EL (cell line): ENCODE measurements at regions not wholly inside any gene's neighbourhood (a gene's known extent, or its start where the extent isn't known, plus 50 kb on each side); places are given as distances from the start of the nearest gene placed in this dataset.
A peak's percentile ranks its signal among the peaks of the same experiment; 100 is the strongest.

Source experiments
- DNase-seq: peaks from one replicate; pipeline ENCODE4 v3.0.0-alpha.2; 2016

DNA sequence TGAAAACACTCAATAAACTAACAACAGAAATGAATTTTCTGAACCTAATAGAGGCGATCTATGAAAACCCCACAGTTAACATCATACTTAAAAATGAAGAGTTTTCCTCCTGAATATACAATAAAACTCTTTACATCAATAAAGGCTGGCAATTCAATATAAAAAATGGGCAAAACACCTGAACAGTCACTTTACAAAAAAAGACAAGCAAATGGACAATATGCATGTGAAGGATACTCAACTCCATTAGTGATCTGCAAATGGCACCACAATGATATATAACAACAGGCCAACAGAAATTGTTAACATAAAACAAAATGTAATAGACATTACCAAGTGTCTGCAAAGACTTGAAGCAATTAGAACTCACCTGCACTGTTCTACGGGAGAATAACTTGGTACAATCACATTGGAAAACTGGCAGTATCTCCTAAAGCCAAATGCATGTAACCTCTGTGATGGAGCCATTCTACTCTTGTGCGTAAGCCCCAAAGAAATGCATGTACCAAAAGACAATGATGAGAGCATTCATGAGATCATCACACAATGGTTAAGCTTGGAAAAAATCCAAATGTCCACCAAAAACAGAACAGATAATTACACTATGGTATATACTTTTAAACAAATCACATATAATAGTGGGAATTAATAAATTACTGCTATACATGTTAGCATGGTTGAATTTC is 433.4 kb upstream of the MAF start:
- no peak for DNase-seq

DNA sequence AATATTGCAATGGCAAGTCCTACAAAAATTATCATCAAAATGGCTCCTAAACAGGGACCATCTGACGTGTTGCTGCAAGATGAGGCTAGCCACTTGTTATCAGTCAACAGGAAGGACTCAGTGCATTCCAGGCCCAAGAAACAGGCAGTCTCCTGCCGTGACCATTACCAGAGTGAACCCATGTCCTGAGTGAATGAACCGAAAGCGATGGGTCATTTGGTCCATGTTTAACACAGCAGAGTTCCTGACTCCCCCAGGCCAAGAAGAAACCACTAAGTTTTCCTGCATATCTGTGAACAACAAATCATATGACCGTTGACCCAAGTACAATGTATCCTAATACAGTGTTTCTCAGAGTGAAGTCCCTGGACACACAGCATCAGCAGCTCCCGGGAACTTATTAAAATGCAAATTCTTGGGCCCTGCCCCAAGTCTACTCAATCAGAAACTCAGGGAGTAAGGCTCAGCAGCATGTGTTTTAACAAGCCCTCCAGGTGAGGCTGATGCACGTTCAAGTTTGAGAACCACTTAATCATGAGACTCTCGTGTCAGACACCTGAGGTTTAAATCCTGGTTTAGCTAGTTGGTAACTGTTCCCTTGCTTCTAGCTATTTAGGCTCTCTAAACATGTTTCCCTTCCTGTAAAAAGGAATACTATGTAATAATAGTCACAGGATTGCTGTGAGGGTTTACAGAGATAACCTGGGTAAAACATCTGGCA is 429.4 kb upstream of the MAF start:
- DNase-seq: no peak

DNA sequence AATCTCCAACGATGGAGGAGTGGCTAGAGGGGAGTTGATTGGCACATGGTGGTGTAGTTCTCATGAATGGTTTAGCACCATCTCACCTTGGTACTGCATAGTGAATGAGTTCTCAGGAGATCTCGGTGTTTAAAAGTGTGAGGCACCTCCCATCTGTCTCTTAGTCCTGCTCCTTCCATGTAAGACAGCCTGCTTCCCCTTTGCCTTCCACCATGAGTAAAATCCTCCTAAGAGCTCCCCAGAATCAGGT is 428.8 kb upstream of the MAF start:
- DNase-seq: no peak

DNA sequence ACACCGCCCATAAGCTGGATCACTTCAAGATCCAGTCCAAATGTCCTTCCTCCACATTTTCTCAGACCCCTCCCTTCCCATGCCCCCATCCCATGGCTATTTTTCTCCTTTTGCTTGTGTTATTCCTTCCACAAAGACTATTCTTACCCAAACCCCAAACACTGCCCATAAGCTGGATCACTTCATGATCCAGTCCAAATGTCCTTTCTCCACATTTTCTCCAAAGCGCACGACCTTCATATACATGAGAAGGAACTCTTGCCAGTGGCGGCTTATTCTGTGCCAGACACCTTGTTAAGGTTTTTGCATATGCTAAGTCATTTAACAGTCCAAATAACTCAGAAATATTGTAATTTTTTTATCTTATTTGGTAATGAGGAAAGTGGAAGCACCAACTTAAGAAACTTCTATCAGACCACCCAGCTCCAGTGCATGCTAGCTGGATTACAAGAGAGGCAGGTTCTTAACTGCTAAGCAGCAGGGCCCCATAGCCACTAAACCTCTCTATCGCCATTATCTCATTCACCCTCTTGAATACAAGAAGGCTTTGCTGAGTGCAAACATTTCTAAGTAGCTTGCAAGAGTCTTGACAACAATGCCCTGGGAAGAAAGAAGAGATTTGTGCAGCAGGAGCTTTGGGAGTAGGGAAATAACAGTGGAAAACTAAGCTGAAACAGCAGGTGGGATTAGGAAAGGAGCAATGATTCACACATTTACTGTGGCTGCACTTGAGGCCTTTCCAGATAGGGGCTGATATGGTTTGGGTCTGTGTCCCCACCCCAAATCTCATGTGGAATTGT is 428.2 kb upstream of the MAF start:
- no peak for DNase-seq

DNA sequence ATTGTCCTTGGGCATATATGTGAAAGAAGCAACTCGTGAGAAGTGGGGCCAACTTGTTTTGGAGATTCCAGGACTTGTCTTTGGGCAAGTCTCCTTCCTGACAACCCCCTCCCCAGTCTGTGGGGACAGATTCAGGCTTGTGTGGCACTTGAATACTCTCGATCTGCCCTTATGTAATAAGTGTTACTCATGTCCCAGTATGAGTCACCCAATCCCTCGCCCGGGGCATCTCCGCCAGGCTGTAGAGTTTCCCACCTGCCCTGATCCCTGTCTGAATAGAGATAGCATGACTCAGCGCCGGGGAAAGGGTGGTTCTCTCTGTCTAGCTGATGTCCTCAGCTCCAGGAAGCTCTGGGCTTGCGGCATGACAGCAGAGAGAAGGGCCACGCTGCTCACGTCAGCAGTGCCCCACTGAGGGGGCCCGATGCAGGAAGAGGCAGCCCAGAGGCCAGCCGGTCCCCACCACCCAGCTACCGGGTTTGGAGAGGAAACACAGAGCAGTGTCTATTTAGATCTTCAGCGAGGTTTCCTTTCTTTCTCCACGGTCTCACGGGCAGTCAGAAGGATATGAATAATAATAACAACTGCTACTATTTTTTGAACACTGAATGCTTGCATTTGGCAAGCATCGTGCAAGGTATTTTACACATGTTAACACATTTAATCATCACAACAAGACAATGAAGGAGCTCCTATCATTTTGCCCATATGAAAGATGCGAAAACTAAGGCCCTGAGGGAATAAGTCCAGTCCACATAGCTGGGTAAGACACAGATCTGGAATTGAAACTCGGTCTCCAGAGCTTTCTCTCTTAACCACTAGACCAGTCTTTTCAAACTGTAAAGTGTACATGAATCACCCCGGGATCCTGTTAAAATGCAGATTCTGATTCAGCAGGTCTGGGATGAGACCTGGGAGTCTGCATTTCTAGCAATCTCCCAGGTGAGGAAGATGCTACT is 426.7 kb upstream of the MAF start:
- peak; percentile 99 for DNase-seq

DNA sequence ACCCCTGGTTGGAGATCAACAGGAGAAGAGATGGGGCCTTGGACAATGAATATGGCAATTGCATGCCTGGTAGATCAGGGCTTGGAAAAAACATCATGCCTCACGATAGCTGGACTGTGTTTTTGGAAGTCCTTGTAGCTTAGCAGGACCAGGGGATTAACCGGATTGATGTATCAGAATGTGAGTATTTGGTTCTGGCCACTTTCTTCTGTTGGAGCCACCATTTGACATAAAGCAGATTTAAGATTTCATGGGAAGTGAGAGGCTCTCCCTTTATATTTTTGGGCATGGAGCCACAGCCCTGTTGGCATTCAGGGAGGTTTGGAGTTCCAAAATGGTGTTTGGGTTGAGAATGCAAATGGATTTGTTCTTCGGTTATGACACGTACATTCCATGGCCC is 424.7 kb upstream of the MAF start:
- no peak for DNase-seq

DNA sequence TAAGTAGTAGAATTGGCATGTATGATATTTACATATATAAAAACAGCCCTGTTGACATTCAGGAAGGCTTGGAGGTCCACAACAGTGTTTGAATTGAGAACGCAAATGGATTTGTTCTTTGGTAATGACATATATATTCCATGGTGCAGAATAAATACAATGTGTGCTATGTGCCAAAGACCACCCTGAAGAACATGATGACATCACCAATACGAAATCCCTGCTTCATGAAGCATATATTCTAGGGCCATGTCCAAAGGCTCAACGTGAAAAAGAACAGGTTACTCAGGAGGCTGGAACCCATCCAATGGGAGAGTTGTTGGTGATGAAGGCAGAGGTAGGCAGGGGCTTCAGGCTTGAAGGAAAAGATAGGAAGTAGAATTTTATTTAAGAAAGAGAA is 423.9 kb upstream of the MAF start:
- DNase-seq: no peak

DNA sequence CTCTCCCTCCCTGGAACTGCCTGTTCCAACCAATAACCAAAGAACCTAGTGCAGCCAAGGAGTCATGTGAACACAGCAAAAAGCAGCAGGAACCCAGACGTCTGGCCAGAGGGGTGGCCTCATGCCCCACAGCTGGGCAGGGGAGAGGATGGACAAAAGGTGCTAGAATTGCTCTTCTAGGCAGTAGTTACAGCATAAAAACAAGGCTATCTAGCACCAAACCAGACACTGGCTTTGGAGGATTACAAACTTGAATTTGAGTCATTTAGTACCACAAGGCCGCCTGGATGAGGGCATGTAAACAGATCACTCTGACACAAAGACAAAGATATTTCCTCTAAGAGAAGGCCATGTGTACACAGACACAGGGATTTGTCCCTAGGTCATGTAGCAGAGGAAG is 423.3 kb upstream of the MAF start:
- peak; percentile 39 for DNase-seq

DNA sequence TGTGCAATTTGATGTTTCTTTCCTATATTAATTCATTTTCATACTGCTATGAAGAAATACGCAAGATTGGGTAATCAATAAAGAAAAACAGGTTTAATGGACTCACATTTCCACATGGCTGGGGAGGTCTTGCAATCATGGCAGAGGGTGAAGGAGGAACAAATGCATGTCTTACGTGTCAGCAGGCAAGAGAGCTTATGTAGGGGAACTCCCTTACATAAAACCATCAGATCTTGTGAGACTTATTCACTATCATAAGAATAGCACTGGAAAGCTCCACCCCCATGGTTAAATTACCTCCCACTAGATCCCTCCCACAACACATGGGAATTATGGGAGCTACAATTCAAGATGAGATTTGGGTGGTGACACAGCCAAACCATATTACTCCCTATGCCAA is 418.9 kb upstream of the MAF start:
- no peak for DNase-seq

DNA sequence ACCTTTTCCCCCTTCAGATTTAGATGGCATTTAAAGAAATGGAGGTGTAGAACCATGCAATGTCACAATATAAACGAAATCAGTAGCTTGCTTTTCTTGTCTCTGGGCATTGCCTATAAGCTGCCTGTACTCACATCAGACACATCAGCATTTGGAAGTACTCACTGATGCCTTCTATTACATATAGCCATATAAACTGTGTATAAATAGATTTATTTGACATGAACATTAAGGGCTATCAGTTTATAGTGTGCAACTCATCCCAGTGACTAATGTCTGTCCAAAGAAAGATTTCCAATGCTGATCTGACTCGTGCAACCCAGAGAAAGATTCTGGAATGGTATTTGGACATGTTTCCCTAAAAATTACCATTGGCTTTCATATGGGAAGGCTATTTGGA is 417.9 kb upstream of the MAF start:
- no peak for DNase-seq

DNA sequence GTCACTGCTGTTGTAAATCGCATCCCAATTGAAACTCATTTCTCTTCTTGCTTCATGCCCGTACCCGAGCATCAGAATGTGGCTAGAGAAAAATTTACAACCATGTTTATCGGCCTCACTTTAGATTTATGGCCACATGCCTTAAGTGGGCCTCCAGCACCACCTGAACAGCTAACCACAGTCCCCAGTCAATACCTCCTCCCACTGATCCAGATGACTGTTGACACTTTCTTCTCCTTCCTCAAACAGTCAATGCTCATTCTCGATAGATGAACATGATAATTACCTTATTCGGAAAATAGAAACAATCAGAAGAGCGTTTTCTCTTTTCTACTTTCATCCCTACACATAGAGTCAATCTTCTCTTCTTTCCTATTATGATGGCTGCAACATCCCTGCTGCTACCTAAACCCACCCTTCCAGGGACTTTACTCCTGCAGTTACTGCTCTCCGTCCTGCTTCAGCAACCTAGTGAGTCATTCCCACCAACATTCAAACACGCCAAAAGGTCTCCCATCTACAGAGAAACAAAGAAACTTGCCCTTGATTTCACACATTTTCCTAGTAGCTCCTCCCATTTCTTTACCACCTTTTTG is 416.3 kb upstream of the MAF start:
- DNase-seq: no peak

DNA sequence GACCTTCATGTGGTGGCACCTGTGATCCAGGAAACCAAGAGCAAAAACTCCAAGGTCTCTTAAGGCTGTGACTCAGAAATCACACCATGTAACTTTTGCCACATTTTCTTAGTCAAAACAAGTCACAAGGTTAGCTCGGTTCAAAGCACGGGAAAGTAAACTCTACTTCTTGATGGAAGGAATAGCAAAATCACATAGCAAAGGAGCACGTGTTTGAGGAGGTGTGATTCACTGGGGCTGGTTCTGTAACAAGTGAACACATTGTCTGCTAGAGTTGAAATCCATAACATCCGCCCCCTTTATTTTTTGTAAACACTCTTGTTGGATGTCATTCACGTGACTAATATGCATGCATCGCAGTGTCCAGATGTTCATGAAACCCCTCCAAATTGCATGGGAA is 415.0 kb upstream of the MAF start:
- DNase-seq: peak; percentile 42

DNA sequence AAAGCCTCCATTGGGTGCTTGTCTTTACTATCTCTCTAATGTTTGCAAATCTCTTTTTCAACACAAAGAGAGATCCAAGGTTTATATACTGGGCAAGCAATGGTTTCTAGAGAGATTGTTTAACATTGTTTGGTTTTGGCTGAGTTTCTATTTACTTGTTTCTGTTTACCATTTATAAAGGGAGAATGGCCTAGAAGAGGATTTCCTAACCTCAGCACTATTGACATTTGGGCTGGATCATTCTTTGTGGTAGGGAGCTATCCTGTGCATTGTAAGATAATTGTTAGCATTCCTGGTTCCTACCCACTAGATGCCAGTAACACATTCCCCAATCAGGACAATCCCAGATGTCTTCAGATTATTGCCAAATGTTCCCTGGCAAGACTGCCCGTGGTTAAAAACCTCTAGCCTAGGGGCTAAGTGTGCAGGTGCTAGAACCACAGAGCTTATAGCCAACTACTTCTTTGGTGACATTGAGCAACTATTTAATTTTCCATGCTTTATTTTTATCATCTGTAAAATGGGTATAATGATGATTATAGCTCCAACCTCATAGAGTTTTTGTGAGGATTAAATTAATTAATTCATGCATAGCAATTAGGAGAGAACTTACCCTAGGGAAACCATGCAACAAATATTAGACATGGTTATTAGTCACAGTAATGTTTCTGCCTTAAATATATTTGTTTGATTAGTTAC is 413.9 kb upstream of the MAF start:
- DNase-seq: peak; percentile 19

DNA sequence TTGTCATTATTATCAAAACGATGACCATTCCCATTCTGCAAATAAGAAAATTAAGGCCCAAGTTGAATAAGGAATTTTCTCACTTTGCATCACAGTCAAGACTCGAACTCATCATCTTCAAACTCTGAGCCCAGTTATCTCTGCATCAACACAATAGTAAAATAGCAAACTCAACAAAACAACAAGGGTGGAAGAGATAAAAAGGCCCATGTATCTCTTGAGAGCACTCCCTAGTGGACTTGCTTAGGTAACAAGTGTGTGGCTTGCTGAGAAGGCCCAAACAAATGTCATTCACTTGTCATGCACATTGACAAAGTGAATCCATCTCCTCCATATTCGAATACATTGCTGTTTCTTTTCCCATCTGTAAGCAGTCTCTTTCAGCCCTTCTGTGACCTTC is 412.0 kb upstream of the MAF start:
- DNase-seq: no peak

DNA sequence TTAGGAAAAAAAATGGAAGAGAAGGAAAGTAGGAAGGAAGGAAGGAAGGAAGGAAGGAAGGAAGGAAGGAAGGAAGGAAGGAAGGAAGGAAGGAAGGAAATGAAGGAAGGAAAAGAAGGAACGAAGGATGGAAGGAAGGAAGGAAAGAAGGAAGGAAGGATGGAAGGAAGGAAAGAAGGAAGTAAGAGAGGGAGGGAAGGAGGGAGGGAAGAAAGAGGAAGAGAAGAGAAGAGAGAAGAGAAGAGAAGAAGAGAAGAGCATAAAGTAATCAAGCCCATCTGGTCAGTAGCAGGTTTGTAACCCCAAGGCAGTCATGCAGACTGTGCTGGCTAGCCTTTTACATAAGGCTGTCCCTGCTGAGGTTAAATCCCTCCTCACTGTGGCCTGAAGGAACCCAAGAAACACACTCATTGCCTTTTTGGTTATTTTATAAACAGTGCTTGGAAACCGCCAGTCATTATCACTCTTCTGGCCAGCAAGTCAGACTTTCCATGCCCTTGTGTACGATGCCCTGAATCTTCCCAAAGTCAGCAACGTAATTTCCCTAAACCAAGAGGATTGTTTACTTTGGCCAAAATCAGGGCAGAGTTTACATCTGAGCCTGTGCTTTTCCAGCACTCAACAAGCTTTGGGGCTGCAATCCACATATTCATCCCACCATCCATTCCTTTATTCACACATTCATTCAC is 409.6 kb upstream of the MAF start:
- no peak for DNase-seq

DNA sequence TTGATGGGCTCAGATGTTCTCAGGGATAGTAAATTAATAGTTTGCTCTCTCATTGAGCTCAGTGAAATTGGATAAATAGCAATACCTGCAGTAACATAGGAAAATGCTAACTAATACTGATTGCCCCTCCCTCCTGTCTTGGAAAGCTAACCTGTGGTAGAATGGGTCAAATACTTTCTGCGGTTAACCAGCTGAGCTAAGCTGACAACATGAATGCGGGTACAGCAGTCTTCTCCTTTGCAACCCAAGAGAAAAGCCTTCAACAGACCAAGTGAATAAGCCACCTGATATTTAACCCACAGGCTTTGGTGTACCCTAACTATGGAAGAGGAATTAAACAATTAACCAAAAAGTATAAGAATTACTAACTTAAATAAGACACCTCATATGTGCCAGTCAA is 408.3 kb upstream of the MAF start:
- no peak for DNase-seq

DNA sequence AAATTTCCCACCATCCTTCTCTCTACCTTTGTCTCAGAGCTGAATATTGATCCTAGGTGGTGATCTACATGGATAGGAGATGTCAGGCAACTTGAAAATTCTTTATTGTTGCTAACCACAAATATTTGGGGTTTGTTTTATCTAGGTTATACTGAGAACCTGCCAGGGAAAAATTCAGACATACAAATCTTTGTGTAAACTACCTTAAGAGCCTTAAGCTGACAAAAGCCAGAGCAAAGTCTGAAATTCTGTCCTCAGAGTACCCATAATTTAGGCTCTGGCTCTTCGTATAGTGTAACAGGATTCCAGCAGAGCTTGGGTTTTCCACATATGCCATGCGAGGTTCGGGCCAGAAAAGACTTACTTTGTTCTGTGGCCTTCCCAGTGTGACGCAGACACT is 406.7 kb upstream of the MAF start:
- no peak for DNase-seq

DNA sequence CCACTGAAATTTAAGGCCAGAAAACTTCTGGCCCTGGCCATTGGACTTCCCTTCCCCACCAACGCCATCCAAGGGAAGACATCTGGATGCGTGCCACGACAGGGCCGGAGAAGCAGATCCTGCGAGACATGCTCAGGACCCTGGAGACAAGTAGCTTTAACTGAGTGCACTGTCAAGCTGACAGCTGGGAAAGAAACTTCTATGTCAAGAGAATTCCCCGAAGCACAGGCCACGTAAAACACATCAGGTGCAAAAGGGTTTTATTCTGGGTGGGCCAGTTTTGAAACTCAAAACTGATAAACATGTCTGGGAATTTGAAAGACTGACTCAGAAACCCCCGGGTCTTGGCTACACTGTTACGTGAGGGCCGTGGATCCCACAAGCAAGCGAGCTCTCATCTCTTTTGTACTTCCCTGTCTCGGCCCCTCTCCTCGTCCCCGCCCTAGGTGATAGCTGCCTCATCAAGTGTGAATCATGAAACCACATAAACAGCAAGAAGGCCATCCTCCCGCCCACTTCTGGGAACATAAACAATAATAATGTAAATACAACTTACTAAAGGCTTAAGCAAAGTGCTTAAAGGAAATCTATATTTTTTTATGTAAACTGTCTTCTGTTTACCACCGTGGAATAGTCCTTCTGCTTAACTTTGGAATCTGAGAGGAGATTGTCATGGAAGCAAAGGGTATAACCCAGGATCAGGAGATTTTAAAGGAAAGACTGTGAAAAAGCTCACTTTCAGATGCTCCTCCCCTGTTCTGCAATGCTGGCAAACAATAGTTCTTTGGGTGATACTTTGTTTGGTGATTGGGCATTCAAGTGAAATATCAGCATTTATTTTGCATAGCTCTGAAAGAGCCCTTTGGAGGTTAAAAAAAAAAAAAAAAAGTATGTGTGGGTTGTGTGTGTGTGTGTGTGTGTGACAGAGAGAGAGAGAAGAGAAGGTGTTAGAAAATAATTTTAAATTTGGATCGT is 406.0 kb upstream of the MAF start:
- peak; percentile 14 for DNase-seq

DNA sequence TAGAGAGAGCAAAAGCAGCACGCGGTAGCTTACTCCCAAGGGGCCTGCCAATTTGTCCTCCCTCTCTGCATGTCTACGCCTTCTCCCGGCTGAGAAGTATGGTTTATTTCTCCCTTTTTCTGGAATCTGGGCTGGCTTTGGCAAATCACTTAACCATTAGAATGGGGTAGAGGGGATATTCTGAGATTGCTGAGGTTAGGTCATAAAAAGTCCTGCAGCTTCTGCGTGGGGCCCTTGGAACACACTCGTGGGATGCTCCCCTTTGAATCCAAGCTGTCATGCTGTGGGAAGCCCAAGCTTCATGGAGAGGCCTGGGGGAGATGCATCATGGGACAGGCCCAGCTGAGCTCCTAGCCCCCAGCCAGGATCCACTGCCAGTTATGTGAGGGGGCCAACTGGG is 403.6 kb upstream of the MAF start:
- no peak for DNase-seq

DNA sequence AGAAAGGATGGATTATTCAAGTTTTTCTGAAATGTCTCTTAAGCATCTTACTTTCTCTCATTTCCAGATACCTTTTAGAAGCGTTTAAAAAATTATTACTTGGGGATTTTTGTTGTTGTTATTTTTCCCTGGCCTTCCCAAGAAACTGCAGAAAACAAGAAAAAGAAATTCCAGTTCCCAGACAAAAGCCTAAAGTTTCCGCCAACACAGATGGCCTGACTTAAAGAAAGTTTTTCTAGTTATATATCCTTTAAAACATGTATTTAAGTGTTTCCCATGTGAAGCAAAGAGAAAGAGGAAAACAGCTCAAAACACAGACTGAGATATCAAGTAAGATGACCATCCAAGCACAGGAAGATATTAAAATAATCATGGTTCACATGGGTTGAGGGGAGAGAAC is 401.7 kb upstream of the MAF start:
- DNase-seq: no peak
